Endothelial cell of umbilical vein (primary cell): ENCODE measurements at regions not wholly inside any gene's neighbourhood (a gene's known extent, or its start where the extent isn't known, plus 50 kb on each side); places are given as distances from the start of the nearest gene placed in this dataset.

Source experiments
- BruUV-seq: library from RNA; stranded (reverse); fragments of 400-500 nt; replicated peaks from 2 replicates; lab custom pipeline; 2021; lab: Mats Ljungman, UMichigan
- CTCF ChIA-PET: fragments of 300-600, 350-600 bp; sonication (Branson Sonifier 250); formaldehyde crosslinking; loops from one replicate; lab custom pipeline; 2021; ENCODE audit warnings: antibody characterized with exemption, inconsistent platforms; lab: Charles Lee
- POLR2A ChIA-PET: fragments of 300-600, 350-600 bp; sonication (Branson Sonifier 250); formaldehyde crosslinking; loops from one replicate; lab custom pipeline; 2021; ENCODE audit warnings: antibody characterized with exemption, inconsistent platforms; lab: Charles Lee
- DNase-seq: peaks from one replicate; pipeline ENCODE4 v3.0.0-alpha.2; 2011; ENCODE audit warnings: low read depth, low spot score
- FAIRE-seq: peaks from 2 replicates; lab custom pipeline; 2011; peaks lifted over from hg19 to GRCh38; lab: Jason Lieb, UNC
- H2AFZ ChIP-seq: 2 replicates; pipeline ENCODE4 v1.6.0; 2012; ENCODE audit warnings: low read depth, low read length, control low read depth, inconsistent platforms
- H3K27ac ChIP-seq: 2 replicates; pipeline ENCODE4 v1.5.1; 2011; ENCODE audit warnings: low read depth, mild to moderate bottlenecking, control low read depth, low read length, moderate library complexity; ENCODE audit not compliant: insufficient read depth
- H3K27me3 ChIP-seq, 2 experiments: 2 replicates each; pipeline versions ENCODE4 v1.6.0 to v1.6.1; 2011; ENCODE audit warnings: low read length in 2 of 2, mixed read lengths in 1 of 2; ENCODE audit not compliant: control insufficient read depth in 2 of 2, insufficient read depth in 2 of 2
- H3K36me3 ChIP-seq, 2 experiments: 2 replicates in 1 of 2; 3 replicates in 1 of 2; pipeline ENCODE4 v1.5.1; 2011; ENCODE audit warnings: low read length in 2 of 2, mild to moderate bottlenecking in 1 of 2, moderate library complexity in 1 of 2; ENCODE audit not compliant: control insufficient read depth in 2 of 2, insufficient read depth in 2 of 2; ENCODE audit errors: extremely low read depth in 1 of 2
- H3K4me1 ChIP-seq: 3 replicates; pipeline ENCODE4 v1.5.1; 2011; ENCODE audit warnings: mild to moderate bottlenecking, low read length; ENCODE audit not compliant: control insufficient read depth, insufficient read depth; ENCODE audit errors: extremely low read depth
- H3K4me2 ChIP-seq: 2 replicates; pipeline ENCODE4 v1.6.1; 2011; ENCODE audit warnings: low read length, control low read depth, mixed read lengths; ENCODE audit not compliant: insufficient read depth
- H3K4me3 ChIP-seq, 3 experiments: fragments of 200-600 bp in 1 of 3; sonication (generic), shearing (Covaris generic) in 1 of 3; replicated peaks in 1 of 3; 2 replicates each; pipeline ENCODE4 v1.5.1; 2011 to 2016; ENCODE audit warnings: control low read depth in 3 of 3, low read length in 3 of 3, mild to moderate bottlenecking in 2 of 3, inconsistent platforms in 1 of 3, low read depth in 1 of 3, moderate library complexity in 1 of 3; ENCODE audit not compliant: insufficient read depth in 1 of 3
- H3K79me2 ChIP-seq: 2 replicates; pipeline ENCODE4 v1.6.0; 2012; ENCODE audit warnings: low read length, inconsistent platforms; ENCODE audit not compliant: control insufficient read depth, insufficient read depth
- H3K9ac ChIP-seq: replicated peaks from 2 replicates; pipeline ENCODE3; 2011; ENCODE audit warnings: low read length, control low read depth; ENCODE audit not compliant: insufficient read depth; ENCODE audit errors: extremely low read depth
- H3K9me1 ChIP-seq: replicated peaks from 3 replicates; pipeline ENCODE4 v1.6.0; 2011; ENCODE audit warnings: mild to moderate bottlenecking, low read length; ENCODE audit not compliant: control insufficient read depth, insufficient read depth; ENCODE audit errors: extremely low read depth
- H3K9me3 ChIP-seq: replicated peaks from 2 replicates; pipeline ENCODE4 v1.5.1; 2012; ENCODE audit warnings: low read length, inconsistent platforms; ENCODE audit not compliant: control insufficient read depth, insufficient read depth
- H4K20me1 ChIP-seq: replicated peaks from 2 replicates; pipeline ENCODE3; 2011; ENCODE audit warnings: mild to moderate bottlenecking, low read length; ENCODE audit not compliant: control insufficient read depth, insufficient read depth; ENCODE audit errors: extremely low read depth
- CTCF ChIP-seq, 2 donors: IDR thresholded peaks; 1 replicate in 1 of 2; 2 replicates in 1 of 2; pipeline ENCODE4 v1.5.1; 2011; ENCODE audit warnings: low read length in 2 of 2, mild to moderate bottlenecking in 2 of 2, moderate library complexity in 2 of 2, control low read depth in 1 of 2, inconsistent platforms in 1 of 2, low read depth in 1 of 2; ENCODE audit not compliant: insufficient read depth in 1 of 2; ENCODE audit errors: extremely low read depth in 1 of 2
- EZH2 ChIP-seq: IDR thresholded peaks from 2 replicates; pipeline ENCODE4 v1.6.1; 2012; ENCODE audit warnings: borderline replicate concordance, low read depth, mild to moderate bottlenecking, moderate library complexity, low read length, inconsistent platforms; ENCODE audit not compliant: severe bottlenecking
- FOS ChIP-seq: IDR thresholded peaks from 2 replicates; pipeline ENCODE4 v1.6.1; 2011; ENCODE audit warnings: mild to moderate bottlenecking, low read length, moderate library complexity, borderline replicate concordance; ENCODE audit not compliant: insufficient read depth
- GATA2 ChIP-seq: IDR thresholded peaks from 2 replicates; pipeline ENCODE4 v1.7.0; 2011; ENCODE audit warnings: low read depth, mild to moderate bottlenecking, moderate library complexity, mixed read lengths, low read length; ENCODE audit not compliant: insufficient read length, insufficient read depth
- JUN ChIP-seq: IDR thresholded peaks from 2 replicates; pipeline ENCODE4 v1.6.1; 2011; ENCODE audit warnings: borderline replicate concordance, low read depth; ENCODE audit not compliant: insufficient read length, insufficient read depth
- MAX ChIP-seq: IDR thresholded peaks from 2 replicates; pipeline ENCODE4 v1.6.1; 2011; ENCODE audit not compliant: insufficient read depth, insufficient read length
- POLR2A ChIP-seq: IDR thresholded peaks from 2 replicates; pipeline ENCODE4 v1.6.1; 2012; ENCODE audit warnings: low read depth, mild to moderate bottlenecking, control low read depth, low read length
- POLR2AphosphoS5 ChIP-seq: IDR thresholded peaks from 2 replicates; pipeline ENCODE4 v1.6.1; 2012; ENCODE audit warnings: low read depth, mild to moderate bottlenecking, control low read depth, low read length, moderate library complexity; ENCODE audit not compliant: insufficient read depth
- dilution Hi-C: fragments of 300-500 bp; cut with MboI; formaldehyde crosslinking; loops from one replicate; pipeline ENCODE4 v1.15.0; 2019; ENCODE audit warnings: low sequenced_read_pairs; ENCODE audit not compliant: extremely low pct_ligation_motif_present
- intact Hi-C: fragments of 100-400 bp; cut with micrococcal nuclease; formaldehyde crosslinking; loops from one replicate; pipeline ENCODE4 v1.10.0; 2022

- TF ChIP-seq POLR2AphosphoS5 (no peak), FOS (no peak), MAX (no peak), CTCF (IDR thresholded peaks at IDR 0.05; ENCODE audit: extremely low read depth in 1 of 2, insufficient read depth in 1 of 2, low read depth in 1 of 2, low read length in 2 of 2) (no peak), POLR2A (no peak), GATA2 (no peak), EZH2 (no peak), JUN (no peak)
- Histone ChIP-seq H2AFZ (no peak overlapping the region), H3K4me1 (no peaks in the 10 kb centered on the region), H3K36me3 (no peaks in the 10 kb centered on the region), H3K79me2 (no peaks in the 10 kb centered on the region), H3K27ac (no peak overlapping the region), H3K9me3 (peaks cover 8% of the 10 kb centered on the region), H3K4me3 (no peak overlapping the region), H4K20me1 (no peaks in the 10 kb centered on the region), H3K9me1 (no peaks in the 10 kb centered on the region), H3K9ac (no peak overlapping the region), H3K27me3 (no peaks in the 10 kb centered on the region), H3K4me2 (no peak overlapping the region)
- BruUV-seq = no TSS peak
- no peak for FAIRE-seq
- ChIA-PET POLR2A (no interaction called here), CTCF (no interaction called here)
- intact Hi-C loops = no loop called here
- no peak for DNase-seq
- dilution Hi-C loops = no loop called here
Observed at GRCh38 chr10:130967161-130967560, 344.4 kb downstream of the TCERG1L start.
